ENCODE measurements at regions not wholly inside any gene's neighbourhood (a gene's known extent, or its start where the extent isn't known, plus 50 kb on each side); places are given as distances from the start of the nearest gene placed in this dataset.

GRCh38 chr13:86992251-86992650 lies 678.9 kb upstream of the SLITRK5 start:
- Histone ChIP-seq H3K9me3 (no peaks in the 10 kb centered on the region), H3K36me3 (no peaks in the 10 kb centered on the region), H3K27ac (no peak overlapping the region), H3K27me3 (no peaks in the 10 kb centered on the region), H3K4me3 (no peak overlapping the region), H3K4me1 (no peaks in the 10 kb centered on the region)
- TF ChIP-seq POLR2A (IDR thresholded peaks at IDR 0.05), result no peak
- no peak for TF ChIP-seq CTCF (IDR thresholded peaks at IDR 0.05)
- DNase-seq, result no peak

- no peak for DNase-seq
- TF ChIP-seq CTCF (IDR thresholded peaks at IDR 0.05) (no peak), POLR2A (IDR thresholded peaks at IDR 0.05) (no peak)
- H3K27ac ChIP-seq, result no peak overlapping the region
- H3K9me3 ChIP-seq, result no peaks in the 10 kb centered on the region
- no peak overlapping the region for H3K4me3 ChIP-seq
- H3K27me3 ChIP-seq, result no peaks in the 10 kb centered on the region
- H3K4me1 ChIP-seq, result no peaks in the 10 kb centered on the region
- no peaks in the 10 kb centered on the region for H3K36me3 ChIP-seq
These were observed 667.9 kb upstream of the SLITRK5 start for GRCh38 chr13:87003265-87003664.

GRCh38 chr13:87005511-87005910 lies 665.7 kb upstream of the SLITRK5 start:
- TF ChIP-seq CTCF (IDR thresholded peaks at IDR 0.05) (no peak), POLR2A (IDR thresholded peaks at IDR 0.05) (no peak)
- Histone ChIP-seq H3K4me1 (no peaks in the 10 kb centered on the region), H3K9me3 (no peaks in the 10 kb centered on the region), H3K36me3 (no peaks in the 10 kb centered on the region), H3K27me3 (no peaks in the 10 kb centered on the region), H3K27ac (no peak overlapping the region), H3K4me3 (no peak overlapping the region)
- DNase-seq, result no peak

- Histone ChIP-seq H3K36me3 (no peaks in the 10 kb centered on the region), H3K4me1 (no peaks in the 10 kb centered on the region), H3K27me3 (no peaks in the 10 kb centered on the region), H3K9me3 (no peaks in the 10 kb centered on the region), H3K4me3 (no peak overlapping the region), H3K27ac (no peak overlapping the region)
- no peak for DNase-seq
- TF ChIP-seq CTCF (IDR thresholded peaks at IDR 0.05) (no peak), POLR2A (IDR thresholded peaks at IDR 0.05) (no peak)
These were observed 635.6 kb upstream of the SLITRK5 start for GRCh38 chr13:87035526-87035925.

GRCh38 chr13:87042946-87043345 lies 628.2 kb upstream of the SLITRK5 start:
- no peaks in the 10 kb centered on the region for H3K27me3 ChIP-seq
- H3K27ac ChIP-seq, result no peak overlapping the region
- H3K4me1 ChIP-seq, result no peaks in the 10 kb centered on the region
- H3K4me3 ChIP-seq, result no peak overlapping the region
- no peaks in the 10 kb centered on the region for H3K9me3 ChIP-seq
- TF ChIP-seq POLR2A (IDR thresholded peaks at IDR 0.05), result no peak
- no peak for TF ChIP-seq CTCF (IDR thresholded peaks at IDR 0.05)
- no peak for DNase-seq
- H3K36me3 ChIP-seq, result no peaks in the 10 kb centered on the region

- Histone ChIP-seq H3K4me1 (no peaks in the 10 kb centered on the region), H3K27me3 (no peaks in the 10 kb centered on the region), H3K4me3 (no peak overlapping the region), H3K36me3 (no peaks in the 10 kb centered on the region), H3K9me3 (no peaks in the 10 kb centered on the region), H3K27ac (no peak overlapping the region)
- TF ChIP-seq POLR2A (IDR thresholded peaks at IDR 0.05) (no peak), CTCF (IDR thresholded peaks at IDR 0.05) (no peak)
- no peak for DNase-seq
These were observed 618.4 kb upstream of the SLITRK5 start for GRCh38 chr13:87052731-87053130.
